H1 (cell line): ENCODE measurements at regions not wholly inside any gene's neighbourhood (a gene's known extent, or its start where the extent isn't known, plus 50 kb on each side); places are given as distances from the start of the nearest gene placed in this dataset.

Source experiments
- ATF2 ChIP-seq: IDR thresholded peaks from 2 replicates; pipeline ENCODE4 v1.6.1; 2012; ENCODE audit warnings: low read length, inconsistent platforms
- ATF3 ChIP-seq: IDR thresholded peaks from 2 replicates; pipeline ENCODE4 v1.6.1; 2011; ENCODE audit warnings: low read depth, mild to moderate bottlenecking, low read length; ENCODE audit not compliant: insufficient read depth
- CHD7 ChIP-seq: fragments of 300-600 bp; sonication (generic); IDR thresholded peaks from 2 replicates; pipeline ENCODE4 v1.7.1; 2012; ENCODE audit warnings: low read length, moderate library complexity, mild to moderate bottlenecking, inconsistent platforms; ENCODE audit not compliant: insufficient replicate concordance
- CTCF ChIP-seq, 3 experiments: IDR thresholded peaks; 1 replicate in 2 of 3; 2 replicates in 1 of 3; pipeline versions ENCODE4 v1.5.1 to v1.6.1; 2011; ENCODE audit warnings: low read length in 3 of 3, mild to moderate bottlenecking in 3 of 3, inconsistent platforms in 2 of 3, low read depth in 1 of 3, moderate library complexity in 1 of 3; ENCODE audit not compliant: insufficient read depth in 1 of 3; ENCODE audit errors: control extremely low read depth in 1 of 3
- EP300 ChIP-seq, 2 experiments: IDR thresholded peaks; 1 replicate in 1 of 2; 2 replicates in 1 of 2; pipeline ENCODE4 v1.6.1; 2011 to 2012; ENCODE audit warnings: low read depth in 2 of 2, low read length in 2 of 2, mild to moderate bottlenecking in 2 of 2, borderline replicate concordance in 1 of 2, inconsistent platforms in 1 of 2, moderate library complexity in 1 of 2
- EZH2 ChIP-seq: fragments of 200-600 bp; sonication (generic); IDR thresholded peaks from 2 replicates; pipeline ENCODE4 v1.7.1; 2012; ENCODE audit warnings: low read depth, mild to moderate bottlenecking, moderate library complexity, low read length, inconsistent platforms; ENCODE audit not compliant: severe bottlenecking
- HDAC2 ChIP-seq, 2 experiments: fragments of 300-600 bp in 1 of 2; sonication (generic) in 1 of 2; IDR thresholded peaks; 2 replicates each; pipeline ENCODE4 v1.6.1; 2011 to 2012; ENCODE audit warnings: low read depth in 2 of 2, low read length in 2 of 2, mild to moderate bottlenecking in 2 of 2, moderate library complexity in 2 of 2, borderline replicate concordance in 1 of 2, inconsistent platforms in 1 of 2
- MAFK ChIP-seq: IDR thresholded peaks from 2 replicates; pipeline ENCODE4 v1.6.1; 2012; ENCODE audit warnings: low read depth, mild to moderate bottlenecking, improper control_type of control experiment, low read length
- POLR2A ChIP-seq, 2 experiments: IDR thresholded peaks; 1 replicate in 1 of 2; 2 replicates in 1 of 2; pipeline ENCODE4 v1.6.1; 2011; ENCODE audit warnings: low read depth in 2 of 2, low read length in 2 of 2, mild to moderate bottlenecking in 2 of 2; ENCODE audit errors: control extremely low read depth in 1 of 2
- POLR2AphosphoS5 ChIP-seq: IDR thresholded peaks from 2 replicates; pipeline ENCODE4 v1.6.1; 2011; ENCODE audit warnings: low read depth, low read length
- SRF ChIP-seq: IDR thresholded peaks from 2 replicates; pipeline ENCODE4 v1.6.1; 2011; ENCODE audit warnings: mild to moderate bottlenecking, low read depth, low read length, moderate library complexity
- SUZ12 ChIP-seq: fragments of 200-600 bp; sonication (generic); IDR thresholded peaks from 2 replicates; pipeline ENCODE4 v1.6.1; 2012; ENCODE audit warnings: mild to moderate bottlenecking, inconsistent platforms, low read length, moderate library complexity, mixed read lengths
- YY1 ChIP-seq: IDR thresholded peaks from 2 replicates; pipeline ENCODE4 v1.6.1; 2011; ENCODE audit warnings: low read depth, mild to moderate bottlenecking, low read length

GRCh38 chr9:107605041-107605440 is 115.5 kb upstream of the KLF4 start:
- TF ChIP-seq CTCF (IDR thresholded peaks at IDR 0.05; ENCODE audit: control extremely low read depth in 1 of 3, insufficient read depth in 1 of 3, low read depth in 1 of 3, low read length in 3 of 3) (no peak), ATF3 (no peak), ATF2 (no peak), POLR2A (IDR thresholded peaks at IDR 0.05; ENCODE audit: control extremely low read depth in 1 of 2, low read depth in 2 of 2, low read length in 2 of 2) (no peak), POLR2AphosphoS5 (no peak), MAFK (no peak), EP300 (IDR thresholded peaks at IDR 0.05; ENCODE audit: borderline replicate concordance in 1 of 2, low read depth in 2 of 2, low read length in 2 of 2) (no peak), HDAC2 (IDR thresholded peaks at IDR 0.05; ENCODE audit: borderline replicate concordance in 1 of 2, low read depth in 2 of 2, low read length in 2 of 2) (no peak), SUZ12 (no peak), SRF (no peak), CHD7 (no peak), EZH2 (no peak), YY1 (no peak)
